A549 (cell line): ENCODE measurements at regions not wholly inside any gene's neighbourhood (a gene's known extent, or its start where the extent isn't known, plus 50 kb on each side); places are given as distances from the start of the nearest gene placed in this dataset.
"Not testable (repeated sequence)": the region's sequence is repeated elsewhere in the genome, so short reads cannot be mapped to it uniquely, and the experiment has no call there.

Experiments used
- CEBPB ChIP-seq, 2 experiments: fragments of >200 bp in 1 of 2; sonication (Bioruptor Twin) in 1 of 2; formaldehyde crosslinking in 1 of 2; IDR thresholded peaks; 2 replicates each; pipeline ENCODE4 v1.6.1; 2012 to 2016
- CHD2 ChIP-seq: fragments of 150-350 bp; IDR thresholded peaks from 2 replicates; pipeline ENCODE4 v1.6.1; 2014; ENCODE audit warnings: low read length; ENCODE audit not compliant: partially characterized antibody
- CTCF ChIP-seq: fragments of >200 bp; sonication (Bioruptor Twin); formaldehyde crosslinking; IDR thresholded peaks from 3 replicates; pipeline ENCODE4 v1.5.1; 2016
- EP300 ChIP-seq, 2 experiments: fragments of >200 bp; sonication (Bioruptor Twin); formaldehyde crosslinking; IDR thresholded peaks; 2 replicates in 1 of 2; 3 replicates in 1 of 2; pipeline ENCODE4 v1.6.1; 2016 to 2017
- HEYL ChIP-seq: fragments of 250-450 bp; sonication (Bioruptor Pico); IDR thresholded peaks from 2 replicates; pipeline ENCODE4 v1.8.0; 2021; ENCODE audit warnings: mild to moderate bottlenecking, moderate library complexity
- HMGXB4 ChIP-seq: fragments of 250-450 bp; sonication (Bioruptor Pico); IDR thresholded peaks from 2 replicates; pipeline ENCODE4 v1.5.0; 2021; ENCODE audit warnings: mild to moderate bottlenecking, moderate library complexity, borderline replicate concordance
- MAX ChIP-seq: IDR thresholded peaks from 2 replicates; pipeline ENCODE4 v1.6.1; 2012
- MYC ChIP-seq: IDR thresholded peaks from 2 replicates; pipeline ENCODE4 v1.6.1; 2012; ENCODE audit warnings: mild to moderate bottlenecking, inconsistent platforms, low read length, improper control_type of control experiment, borderline replicate concordance
- RAD21 ChIP-seq, 2 experiments: fragments of >200 bp in 1 of 2; sonication (Bioruptor Twin) in 1 of 2; formaldehyde crosslinking in 1 of 2; IDR thresholded peaks in 1 of 2; conservative IDR thresholded peaks in 1 of 2; 2 replicates in 1 of 2; 3 replicates in 1 of 2; pipeline ENCODE4 v1.6.1; 2012 to 2018; ENCODE audit warnings: inconsistent platforms in 1 of 2
- SMC3 ChIP-seq: fragments of >200 bp; sonication (Bioruptor Twin); formaldehyde crosslinking; IDR thresholded peaks from 3 replicates; pipeline ENCODE4 v1.6.1; 2018; ENCODE audit warnings: inconsistent platforms
- ZNF302 ChIP-seq: fragments of 250-450 bp; sonication (Bioruptor Pico); IDR thresholded peaks from 2 replicates; pipeline ENCODE4 v1.9.0; 2021; ENCODE audit warnings: inconsistent platforms, mild to moderate bottlenecking, moderate library complexity

GRCh38 chr6:73972518-73972917 is 276.5 kb downstream of the CD109 start:
- TF ChIP-seq CTCF; CHD2; CEBPB (IDR thresholded peaks at IDR 0.05); RAD21 (conservative IDR thresholded peaks at IDR 0.05 in 1 of 2, IDR thresholded peaks at IDR 0.05 in 1 of 2); HMGXB4 (CRISPR knock-in tag); ZNF302 (CRISPR knock-in tag); HEYL (CRISPR knock-in tag); SMC3; MAX; EP300 (IDR thresholded peaks at IDR 0.05); MYC: not testable (repeated sequence)
